ENCODE measurements at regions not wholly inside any gene's neighbourhood (a gene's known extent, or its start where the extent isn't known, plus 50 kb on each side); places are given as distances from the start of the nearest gene placed in this dataset.

DNA sequence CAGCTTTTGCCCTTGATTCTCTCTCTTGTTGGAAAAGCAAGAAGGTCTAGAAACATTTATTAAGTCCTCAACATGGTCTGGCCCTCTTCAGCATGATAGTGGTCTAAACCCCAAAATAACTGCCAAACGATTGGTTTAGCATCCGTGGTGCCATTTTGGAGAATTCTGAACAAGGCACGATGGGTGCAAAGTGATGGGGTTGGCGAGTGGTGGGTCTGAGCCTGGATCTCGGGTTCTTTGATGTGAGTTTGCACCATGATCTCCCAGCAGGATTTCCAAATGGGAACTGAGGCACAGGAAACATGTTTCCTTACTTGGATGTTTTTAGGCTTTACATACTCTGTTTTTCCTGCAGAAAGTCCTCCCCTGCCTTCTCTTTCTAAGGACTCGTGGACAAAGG is 240.3 kb downstream of the MYCN start:
- no peak for DNase-seq

DNA sequence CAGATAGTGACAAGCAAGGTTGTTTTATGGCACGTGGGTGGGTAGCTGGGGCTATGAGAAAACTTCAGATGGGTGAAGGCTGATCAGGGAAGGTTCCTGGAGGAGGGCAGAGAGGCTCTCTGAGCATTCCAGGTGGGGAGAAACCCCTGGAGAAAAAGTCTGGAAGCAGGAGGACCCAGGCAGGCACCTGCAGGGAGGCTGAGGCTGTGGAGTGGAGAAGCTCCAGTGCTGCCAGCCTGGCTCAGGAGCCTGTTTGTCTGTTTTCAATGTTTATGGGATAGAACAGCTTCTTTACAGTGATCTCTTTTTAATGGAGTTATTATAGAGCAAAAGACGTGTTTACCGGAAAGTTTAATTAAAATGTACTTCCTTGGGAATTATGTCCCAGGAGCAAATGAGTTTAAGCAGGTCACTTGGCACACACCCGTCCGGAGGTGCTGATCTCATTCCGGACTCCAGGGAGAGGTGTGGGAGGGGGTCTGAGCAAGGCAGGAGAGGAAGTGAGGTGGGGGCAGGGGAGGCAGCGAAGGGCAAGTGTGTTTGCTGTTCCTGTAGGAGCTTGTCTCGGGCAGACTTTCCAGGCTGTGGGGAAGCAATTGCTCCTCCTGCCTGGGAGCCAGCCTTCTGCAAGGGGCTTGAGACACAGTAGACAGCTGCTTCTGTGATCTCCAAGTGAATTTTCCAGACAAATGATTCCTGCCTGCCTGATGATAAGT is 239.5 kb downstream of the MYCN start:
- no peak for DNase-seq

DNA sequence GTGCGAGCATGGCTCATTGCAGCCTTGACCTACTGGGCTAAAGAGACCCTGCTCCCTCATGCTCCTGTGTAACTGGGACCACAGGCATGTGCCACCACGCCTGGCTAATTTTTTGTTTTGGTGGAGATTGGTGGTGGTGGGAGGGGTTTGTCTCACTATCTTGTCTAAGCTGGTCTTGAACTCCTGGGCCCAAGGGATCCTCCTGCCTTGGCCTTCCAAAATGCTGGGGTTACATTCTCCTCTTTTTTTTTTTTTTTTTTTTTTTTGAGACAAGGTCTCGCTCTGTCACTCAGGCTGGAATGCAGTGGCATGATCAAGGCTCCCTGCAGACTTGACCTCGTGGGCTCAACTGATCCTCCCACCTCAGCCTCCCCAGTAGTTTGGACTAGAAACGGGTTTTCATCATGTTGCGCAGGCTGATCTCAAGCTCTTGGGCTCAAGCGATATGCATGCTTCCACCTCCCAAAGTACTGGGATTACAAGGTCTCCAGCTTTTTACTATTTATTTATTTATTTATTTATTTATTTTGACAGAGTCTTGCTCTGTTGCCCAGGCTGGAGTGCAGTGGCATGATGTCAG is 238.3 kb downstream of the MYCN start:
- no peak for DNase-seq

DNA sequence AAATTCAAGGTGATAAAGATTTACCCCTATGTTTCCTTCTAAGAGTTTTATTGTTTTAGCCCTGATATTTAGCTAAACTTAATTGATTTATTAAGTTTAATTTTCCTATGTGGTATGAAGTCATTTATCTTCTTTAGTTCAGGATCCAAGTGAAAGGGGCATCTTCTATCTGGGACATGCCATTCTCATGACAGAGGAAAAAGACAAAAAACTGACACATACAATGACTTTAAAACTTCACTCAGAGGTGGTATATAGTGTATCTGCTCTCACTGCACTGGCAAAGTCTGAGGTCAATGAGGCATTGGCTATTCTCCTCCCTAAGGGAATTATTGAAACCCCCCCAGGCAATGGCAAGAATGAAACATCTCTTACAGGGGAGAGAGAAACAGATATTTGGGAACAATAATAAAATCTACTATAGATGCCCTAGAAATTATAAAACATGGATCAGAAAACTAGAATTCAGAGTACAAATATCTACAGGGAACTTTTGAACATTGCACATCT is 237.4 kb downstream of the MYCN start:
- no peak for DNase-seq

DNA sequence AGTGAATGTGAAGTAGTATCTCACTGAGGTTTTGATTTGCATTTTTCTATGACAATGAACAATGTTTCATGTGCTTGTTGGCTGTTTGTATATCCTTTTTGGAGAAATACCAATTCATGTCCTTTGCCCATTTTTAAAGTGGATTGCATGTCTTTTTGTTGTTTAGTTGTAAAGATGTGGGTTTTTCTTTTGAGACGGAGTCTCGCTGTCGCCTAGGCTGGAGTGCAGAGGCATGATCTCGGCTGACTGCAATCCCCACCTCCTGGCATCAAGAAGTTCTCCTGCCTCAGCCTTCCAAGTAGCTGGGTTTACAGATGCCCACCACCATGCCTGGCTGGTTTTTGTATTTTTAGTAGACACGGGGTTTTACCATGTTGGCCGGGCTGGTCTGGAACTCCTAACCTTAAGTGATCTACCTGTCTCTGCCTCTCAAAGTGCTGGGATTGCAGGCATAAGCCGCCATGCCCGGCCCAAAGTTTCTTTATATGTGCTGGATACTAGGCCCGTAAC is 236.7 kb downstream of the MYCN start:
- no peak for DNase-seq

DNA sequence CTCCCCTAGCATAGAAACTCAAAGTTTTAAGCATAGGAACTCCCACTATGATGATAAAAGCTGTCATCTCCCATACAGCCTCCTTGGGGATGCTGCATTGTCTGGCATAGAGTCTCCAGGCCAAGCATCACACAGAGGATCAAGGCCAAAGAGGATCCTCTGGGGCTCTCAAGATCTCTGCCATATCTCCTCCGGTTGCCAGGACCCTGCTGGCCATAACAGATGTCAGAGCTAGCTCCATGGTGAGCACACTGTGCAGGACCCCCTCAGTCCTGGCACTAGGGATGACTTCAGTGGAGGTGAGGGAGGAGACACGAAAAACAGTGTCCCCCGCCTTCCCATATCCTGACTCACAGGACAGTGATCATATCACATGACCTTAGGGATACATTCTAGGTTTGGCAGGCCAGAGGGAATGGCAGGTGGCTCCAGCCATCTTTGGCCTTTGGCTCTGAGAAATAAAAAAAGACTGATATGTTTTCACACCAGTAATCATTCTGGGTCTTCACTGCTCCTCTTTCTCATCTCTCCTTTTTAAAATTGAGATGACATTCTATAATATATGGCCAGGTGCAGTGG is 235.0 kb downstream of the MYCN start:
- no peak for DNase-seq

DNA sequence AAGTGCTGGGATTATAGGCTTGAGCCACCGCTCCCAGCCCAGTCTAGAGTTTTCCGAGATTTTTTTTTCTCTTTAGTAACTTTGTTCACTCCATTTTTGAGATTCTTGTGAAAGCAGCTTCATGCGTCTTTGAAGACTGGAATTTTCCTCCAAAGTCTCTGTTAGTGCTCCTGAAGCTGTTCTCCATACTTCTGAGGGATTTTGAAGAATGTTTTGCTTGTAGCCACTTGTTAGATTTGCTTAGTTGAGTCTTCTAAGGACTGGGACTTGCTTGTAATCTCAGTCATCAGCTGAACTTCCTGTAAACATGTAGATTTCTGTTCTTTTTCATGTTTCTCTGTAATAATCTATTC is 234.3 kb downstream of the MYCN start:
- DNase-seq = no peak

DNA sequence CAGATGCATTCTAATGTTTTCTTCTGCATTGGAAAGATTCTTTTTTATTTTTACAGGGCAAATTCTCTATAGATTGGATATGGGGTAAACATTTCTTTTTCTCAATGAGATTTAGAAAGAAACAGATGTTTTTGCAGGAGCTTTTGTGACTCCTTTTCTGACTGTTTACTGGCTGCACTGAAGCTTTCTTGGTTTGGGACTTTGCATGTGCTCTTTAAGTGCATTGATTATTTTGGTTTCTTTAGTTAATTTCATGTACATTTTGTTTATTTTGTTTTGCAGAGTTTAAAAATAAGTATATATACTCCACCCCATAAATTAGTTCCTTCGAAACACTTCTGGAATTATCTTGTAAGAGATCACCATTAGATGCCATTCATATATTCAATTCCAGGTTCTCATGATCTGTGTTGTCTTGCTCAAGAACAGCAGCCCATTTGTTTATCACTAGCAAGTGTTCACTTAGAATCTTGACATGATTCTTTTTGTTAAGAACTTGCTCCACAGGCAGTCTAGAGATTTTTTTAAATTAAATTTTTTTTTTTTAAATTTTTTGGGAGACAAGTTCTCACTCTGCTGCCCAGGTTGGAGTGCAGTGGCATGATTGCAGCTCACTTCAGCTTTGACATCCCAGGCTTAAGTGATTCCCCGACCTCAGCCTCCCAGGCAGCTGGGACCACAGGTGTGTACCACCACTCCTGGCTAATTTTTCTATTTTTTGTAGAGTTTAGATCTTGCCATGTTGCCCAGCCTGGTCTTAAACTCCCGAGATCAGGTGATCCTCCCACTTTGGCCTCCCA is 233.7 kb downstream of the MYCN start:
- DNase-seq = no peak

DNA sequence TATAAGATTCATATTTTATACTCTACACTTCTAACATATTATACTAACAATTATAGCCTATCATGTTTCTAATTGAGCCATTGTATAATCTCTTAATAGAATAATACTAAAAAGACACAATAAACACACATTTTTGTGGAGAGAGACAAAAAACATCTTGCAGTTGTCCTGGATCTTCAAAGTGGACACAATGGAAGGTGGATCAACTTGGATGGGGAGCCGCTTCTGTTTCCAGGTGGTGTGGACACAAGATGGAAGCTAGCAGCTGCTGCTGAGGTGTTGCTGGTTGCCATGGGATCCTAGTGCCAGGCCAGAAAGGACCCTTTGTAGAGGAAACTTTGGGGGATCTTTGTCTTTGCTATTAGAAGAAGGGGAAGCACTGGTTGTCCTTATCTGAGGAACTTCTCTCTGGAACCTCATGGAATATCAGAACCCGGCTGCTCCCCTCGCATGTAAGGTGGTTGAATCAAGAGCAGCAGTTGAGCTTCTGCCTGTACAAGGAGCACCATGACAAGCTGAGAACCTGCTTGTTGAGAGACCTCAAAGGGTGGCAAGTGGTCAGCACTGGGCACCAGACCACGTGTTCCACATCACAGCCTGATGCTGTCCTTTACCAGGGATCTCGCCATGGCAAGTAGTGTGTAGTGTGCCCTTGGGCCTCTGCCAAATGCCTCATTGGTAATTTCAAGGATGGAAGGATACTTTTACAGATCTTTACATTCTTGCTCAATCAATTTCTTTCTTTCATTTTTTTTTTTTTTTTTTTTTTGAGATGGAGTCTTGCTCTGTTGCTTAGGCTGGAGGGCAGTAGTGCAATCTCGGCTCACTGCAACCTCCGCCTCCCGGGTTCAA is 232.2 kb downstream of the MYCN start:
- DNase-seq = no peak

DNA sequence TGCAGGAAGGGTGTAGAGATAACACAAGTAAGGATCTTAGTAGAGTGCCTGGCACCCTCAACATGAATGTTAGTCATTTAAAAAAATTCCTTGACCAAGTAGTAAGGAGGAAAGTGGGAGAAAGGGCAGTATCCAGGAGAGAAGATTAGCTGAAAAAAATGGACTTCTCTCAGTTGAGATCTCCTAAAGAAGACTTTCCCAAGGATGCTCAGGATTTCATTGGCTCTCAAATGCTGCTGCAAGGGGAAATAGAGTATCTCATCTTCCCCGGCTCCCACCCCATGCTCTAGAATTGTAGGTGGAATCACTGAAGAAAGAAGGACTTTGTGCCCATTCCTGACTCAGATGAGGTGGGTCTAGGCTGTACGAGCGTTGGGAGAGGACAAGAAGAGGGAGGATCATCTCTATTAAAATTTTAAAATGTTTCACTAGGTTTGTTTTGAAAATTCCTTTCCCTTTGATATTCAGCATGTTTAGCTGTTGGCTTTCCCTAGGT is 231.1 kb downstream of the MYCN start:
- no peak for DNase-seq

DNA sequence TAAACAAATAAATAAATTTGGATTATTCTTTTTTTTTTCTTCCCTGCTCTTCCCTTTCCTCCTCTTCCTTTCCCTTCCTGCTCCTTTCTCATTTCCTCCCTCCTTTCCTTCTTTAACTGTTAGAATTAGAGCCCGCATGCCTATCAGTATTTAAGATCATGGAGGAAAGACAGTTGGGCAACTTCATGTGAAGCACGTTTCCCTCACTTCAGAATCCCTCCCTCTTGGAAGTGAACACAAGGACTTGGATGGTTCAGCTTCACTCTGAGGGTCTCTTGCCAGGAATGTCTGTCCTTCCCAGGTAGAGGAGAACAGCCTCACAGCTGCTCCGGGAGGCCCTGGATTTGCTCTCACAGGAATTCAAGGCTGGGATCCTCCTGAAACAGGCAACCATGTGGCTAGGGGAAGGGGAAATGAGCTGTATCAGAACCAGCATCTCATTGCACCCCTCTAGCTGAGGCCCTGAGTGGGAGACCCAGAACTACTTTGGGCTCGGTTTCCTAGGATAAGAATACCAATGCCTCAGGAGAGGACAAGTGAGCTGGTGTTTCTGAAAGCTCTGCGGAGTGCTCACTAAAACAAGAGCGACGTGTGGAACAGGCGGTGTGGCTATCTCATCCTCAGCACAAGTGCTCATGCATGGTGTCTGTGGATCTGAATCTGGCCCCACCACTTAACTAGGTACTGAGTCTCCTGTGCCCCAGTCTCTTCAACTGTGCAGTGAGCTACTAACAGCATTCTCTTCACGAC is 230.5 kb downstream of the MYCN start:
- no peak for DNase-seq

DNA sequence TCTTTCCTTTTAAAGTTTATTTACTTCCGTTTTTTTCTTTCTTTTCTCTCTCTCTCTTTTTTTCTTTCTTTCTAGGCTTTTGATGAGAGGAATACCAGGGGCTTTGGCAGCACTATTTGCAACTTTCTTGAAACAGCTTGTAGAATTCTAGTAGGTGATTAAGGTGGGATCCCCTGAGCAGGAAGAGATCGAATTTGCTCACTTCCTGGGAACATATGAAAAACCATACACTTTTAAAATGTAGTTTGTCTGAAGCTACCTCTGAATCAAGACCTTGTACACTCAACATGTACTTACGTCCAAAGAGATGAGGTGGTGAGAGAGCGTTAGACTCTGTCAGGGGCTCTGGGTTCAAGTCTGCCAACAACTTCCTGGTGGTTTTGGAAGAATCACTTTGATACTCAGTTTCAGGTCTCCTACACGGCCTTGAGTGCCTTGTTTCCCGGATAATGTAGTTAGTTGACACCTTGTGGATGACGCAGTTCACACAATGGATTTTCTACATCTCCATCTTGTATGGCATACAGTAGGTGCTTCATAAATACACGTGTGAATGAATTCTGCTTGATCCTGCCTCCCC is 229.1 kb downstream of the MYCN start:
- DNase-seq = no peak

DNA sequence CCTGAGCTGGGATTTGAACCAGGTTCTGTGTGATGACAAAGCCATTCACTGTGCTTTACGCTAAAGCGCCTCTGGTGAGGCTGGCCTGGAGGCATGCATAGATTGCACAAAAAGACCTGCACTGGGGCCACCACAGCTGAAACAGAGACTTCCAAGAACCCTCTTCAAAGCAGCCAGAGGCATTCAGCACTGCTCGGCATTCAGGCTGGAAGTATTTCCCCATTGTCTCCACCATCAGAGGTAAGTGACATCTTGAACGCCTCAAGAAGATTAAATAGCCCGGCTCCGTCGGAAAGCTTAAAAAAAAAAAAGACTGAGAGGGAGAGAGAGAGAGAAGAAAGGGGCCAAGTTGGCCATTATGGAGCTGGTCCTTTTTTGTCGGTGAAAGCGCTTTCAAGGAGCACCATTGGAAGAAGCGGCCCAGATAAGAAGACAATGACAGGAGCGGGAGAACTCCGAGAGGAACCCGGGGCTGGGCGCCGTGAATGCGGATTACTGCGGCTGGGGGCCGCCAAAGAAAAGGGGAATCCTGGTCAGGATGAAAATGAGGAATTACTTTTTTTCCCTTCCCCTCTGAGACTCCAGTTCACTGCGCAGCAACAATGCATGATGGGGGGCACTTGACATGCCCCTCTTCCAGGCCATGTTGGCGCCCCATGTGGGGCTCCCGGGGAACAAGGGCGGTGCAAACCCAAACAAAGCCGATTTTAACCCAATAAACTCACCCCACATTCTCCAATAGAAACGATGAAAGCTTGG is 228.3 kb downstream of the MYCN start:
- DNase-seq = no peak

DNA sequence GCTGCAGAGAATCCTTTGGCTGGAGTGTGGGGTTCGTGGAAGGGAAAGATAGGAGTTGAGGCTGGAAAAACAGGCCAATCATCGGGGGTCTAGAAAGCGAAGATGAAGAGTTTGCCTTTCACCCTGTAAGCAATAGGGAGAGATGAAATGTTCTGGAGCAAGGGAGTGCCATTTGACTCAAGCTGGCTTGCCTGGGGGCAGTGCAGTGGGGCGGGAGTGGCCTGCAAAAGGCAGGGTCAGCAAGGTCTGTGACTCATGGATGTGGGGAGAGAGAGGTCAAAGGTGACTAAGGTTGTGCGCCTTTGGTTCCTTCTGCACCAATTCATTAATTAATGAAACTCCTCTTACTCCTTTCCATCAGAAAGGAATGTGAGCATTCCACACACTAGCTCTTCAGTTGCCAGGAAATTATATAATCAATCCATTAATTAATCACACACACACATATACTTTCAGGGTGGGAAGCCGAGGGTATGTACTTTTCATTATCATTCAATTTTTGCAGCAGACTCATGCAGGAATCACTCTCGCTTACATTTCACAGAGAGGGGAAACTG is 227.6 kb downstream of the MYCN start:
- no peak for DNase-seq

DNA sequence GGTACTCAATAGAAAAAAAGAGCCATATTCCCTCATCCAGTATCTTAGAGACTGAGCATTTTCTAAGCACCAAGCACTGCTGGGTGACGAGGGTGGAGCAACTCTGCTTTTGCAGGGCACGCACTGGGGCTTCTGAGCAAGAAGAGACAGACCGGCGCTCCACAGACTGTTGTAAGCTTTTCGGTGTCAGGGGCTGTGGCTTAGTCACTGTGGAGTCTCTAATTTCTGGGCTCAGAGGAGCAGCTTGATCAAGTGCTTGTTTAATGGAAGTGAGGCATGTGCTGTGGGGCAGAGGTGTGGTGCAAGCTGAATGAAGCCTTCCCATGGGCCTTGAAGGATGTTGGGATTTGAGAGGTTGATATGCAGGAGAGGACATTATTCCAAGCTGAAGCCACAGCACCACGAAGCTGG is 227.1 kb downstream of the MYCN start:
- DNase-seq = no peak

DNA sequence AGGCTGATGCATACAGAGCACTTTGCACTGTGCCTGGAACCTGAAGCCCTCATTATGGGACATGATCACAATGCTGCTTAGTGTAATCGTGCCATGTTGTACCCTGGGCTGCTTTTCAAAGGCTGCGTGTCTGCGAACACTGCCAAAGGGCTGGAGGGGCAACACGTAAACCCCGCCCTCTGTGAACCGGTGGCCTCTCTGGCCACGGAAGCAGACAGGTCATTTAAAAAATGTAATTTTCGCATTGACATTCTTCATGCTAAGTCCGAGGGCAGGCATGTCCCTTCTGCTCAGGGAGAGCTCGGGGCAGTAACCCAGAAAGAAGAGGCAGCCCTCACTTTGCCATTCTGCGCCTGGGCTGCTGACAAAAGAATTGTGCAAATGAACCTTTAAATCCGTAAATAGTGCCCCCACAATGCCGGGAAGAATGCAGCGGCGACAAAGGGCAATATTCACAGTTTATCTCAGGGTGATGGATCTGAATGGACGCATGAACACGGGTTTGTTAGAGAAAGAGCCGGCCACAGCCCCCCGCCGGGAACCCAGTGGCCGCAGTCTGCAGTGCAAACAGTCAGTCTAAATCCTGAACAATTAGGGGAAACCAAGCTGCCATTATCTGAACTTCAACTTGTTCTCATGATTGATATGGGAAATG is 226.1 kb downstream of the MYCN start:
- DNase-seq = no peak

DNA sequence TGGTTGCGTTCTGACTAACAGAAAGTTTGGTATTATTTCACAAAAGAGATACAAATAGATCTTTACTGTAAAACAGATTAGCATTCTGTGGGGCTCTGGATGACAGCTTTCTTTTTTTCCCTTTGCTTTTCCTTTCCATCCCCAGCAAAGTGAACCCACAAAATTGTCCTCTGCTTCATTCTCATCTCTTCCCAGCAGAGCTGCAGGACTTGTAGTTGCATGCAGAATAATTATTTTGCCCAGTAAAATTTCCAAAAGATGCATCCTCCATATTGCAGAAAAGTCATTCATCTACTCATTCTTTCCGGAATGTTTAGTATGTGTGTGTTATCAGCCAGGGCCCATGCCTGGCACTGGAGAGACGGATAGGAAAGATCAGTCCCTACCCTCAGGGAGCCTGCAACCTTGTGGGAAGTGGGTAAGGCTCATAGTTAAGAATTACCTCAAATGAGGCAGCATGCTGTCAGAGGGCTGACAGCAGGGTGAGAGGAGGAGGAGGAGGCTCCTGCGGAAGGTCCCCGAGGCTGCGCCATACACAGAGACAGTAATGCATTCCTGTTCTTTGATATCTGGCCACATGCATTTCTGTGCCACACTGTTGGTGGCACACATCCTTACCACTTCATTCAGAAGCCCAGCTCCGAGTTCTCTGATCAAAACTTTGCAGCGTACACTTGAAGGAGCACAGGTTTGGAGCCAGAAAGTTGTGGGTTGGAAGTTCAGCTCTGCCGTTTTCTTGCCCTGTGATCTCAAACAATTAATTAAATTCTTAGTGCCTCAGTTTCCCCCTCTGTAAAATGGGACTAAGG is 225.4 kb downstream of the MYCN start:
- DNase-seq = no peak

DNA sequence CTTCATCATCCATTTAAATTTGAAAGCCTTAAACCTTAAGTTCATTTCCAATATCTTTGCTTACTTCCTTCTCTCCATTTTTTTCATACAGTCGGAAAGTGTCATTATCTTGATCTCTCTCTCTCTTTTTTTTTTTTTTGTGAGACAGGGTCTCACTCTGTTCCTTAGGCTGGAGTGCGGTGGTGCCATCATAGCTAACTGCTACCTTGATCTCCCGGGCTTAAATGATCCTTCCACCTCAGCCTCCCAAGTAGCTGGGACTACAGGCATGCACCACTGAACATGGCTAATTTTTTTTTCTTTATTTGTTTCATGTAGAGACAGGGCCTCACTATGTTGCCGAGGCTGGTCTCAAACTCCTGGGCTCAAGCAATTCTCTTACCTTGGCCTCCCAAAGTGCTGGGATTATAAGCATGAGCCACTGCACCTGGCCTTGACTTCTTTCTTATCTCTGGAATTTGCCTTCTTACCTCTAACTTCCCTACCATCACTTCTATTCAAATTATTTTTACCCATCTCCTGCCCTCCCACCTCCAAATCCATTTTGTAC is 222.2 kb downstream of the MYCN start:
- no peak for DNase-seq

Measured in activated CD4-positive, alpha-beta T cell treated with anti-CD3 and anti-CD28 coated beads, Interleukin-2, amount 50 U/mL, for 48 hours (primary cell).